ENCODE measurements at regions not wholly inside any gene's neighbourhood (a gene's known extent, or its start where the extent isn't known, plus 50 kb on each side); places are given as distances from the start of the nearest gene placed in this dataset.

DNA sequence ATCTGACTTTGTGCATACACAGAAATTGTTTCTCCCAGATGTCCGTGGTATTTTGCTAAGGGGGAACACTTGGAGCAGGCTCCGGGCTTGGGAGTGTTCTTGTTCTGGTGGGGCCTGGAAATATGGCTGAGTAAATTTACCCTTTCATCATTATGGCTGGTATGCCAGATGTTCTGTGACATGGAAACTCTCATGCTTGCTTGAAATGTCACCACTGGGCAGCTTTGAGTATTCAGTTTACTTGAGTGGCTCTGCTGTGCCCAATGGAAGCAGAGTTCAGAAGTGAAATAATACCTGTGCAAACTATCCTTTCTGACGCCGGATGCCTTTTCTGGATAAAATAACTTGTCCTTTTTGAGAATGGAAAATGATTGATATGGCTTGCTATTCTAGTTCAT, 283.6 kb upstream of the TPM1 start:
- Mint-ChIP-seq H3K36me3 (peaks cover 4% of the 10 kb centered on the region), H3K4me1 (peaks cover 12% of the 10 kb centered on the region), H3K27ac (no peak overlapping the region), H3K9me3 (no peaks in the 10 kb centered on the region), H3K27me3 (ENCODE audit: low read depth) (no peaks in the 10 kb centered on the region), H3K4me3 (no peak overlapping the region)
- no peak for DNase-seq (ENCODE audit: low spot score in 2 of 2, unreplicated experiment in 2 of 2)
- TF ChIP-seq, protein P1, sequence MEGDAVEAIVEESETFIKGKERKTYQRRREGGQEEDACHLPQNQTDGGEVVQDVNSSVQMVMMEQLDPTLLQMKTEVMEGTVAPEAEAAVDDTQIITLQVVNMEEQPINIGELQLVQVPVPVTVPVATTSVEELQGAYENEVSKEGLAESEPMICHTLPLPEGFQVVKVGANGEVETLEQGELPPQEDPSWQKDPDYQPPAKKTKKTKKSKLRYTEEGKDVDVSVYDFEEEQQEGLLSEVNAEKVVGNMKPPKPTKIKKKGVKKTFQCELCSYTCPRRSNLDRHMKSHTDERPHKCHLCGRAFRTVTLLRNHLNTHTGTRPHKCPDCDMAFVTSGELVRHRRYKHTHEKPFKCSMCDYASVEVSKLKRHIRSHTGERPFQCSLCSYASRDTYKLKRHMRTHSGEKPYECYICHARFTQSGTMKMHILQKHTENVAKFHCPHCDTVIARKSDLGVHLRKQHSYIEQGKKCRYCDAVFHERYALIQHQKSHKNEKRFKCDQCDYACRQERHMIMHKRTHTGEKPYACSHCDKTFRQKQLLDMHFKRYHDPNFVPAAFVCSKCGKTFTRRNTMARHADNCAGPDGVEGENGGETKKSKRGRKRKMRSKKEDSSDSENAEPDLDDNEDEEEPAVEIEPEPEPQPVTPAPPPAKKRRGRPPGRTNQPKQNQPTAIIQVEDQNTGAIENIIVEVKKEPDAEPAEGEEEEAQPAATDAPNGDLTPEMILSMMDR (IDR thresholded peaks at IDR 0.05; ENCODE audit: unreplicated experiment) = no peak

DNA sequence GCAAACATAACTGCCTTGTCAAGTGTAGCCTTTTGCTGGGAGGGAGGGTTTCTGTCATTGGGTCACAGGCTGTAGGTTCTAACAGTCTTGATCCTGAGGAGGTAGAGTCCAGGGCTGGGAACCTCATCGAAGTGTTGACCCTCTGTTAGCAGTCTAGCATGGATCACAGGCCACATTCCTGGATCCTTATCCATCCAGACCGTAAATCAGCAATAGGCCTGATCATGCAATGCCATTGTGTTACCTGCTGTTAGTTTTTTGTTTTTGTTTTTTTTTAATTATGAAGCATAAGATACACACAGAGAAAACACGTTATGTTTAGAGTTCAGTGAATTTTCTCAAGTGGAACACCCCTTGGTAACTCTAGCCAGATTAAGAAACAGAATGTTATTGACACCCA, 282.0 kb upstream of the TPM1 start:
- no peak for DNase-seq (ENCODE audit: low spot score in 2 of 2, unreplicated experiment in 2 of 2)
- Mint-ChIP-seq H3K4me1 (peaks cover 13% of the 10 kb centered on the region), H3K36me3 (peaks cover 6% of the 10 kb centered on the region), H3K4me3 (no peak overlapping the region), H3K27me3 (ENCODE audit: low read depth) (no peaks in the 10 kb centered on the region), H3K9me3 (no peaks in the 10 kb centered on the region), H3K27ac (no peak overlapping the region)
- TF ChIP-seq, protein P1 (IDR thresholded peaks at IDR 0.05; ENCODE audit: unreplicated experiment) = no peak

DNA sequence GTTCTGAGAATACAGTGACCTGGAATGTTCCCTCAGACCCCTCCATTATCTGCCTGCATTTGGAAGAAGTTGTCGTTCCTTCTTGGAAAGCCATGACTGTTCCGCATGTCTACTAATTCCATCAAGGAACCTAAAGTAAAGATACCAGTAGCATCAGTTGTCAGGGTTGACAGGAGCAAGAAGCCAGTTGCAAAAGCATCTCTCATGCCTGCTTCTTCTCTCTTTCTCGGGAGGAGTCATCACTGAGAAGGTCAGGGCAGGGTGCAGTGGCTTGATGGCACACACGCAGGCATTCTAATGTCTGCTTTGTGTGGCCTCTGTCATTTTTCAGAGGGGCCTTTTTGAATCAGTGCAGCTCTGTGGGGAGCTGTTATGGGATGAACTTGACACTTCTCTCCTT, 276.6 kb upstream of the TPM1 start:
- Mint-ChIP-seq H3K9me3 (no peaks in the 10 kb centered on the region), H3K4me1 (peaks cover 21% of the 10 kb centered on the region), H3K36me3 (peaks cover 7% of the 10 kb centered on the region), H3K27ac (no peak overlapping the region), H3K4me3 (no peak overlapping the region), H3K27me3 (ENCODE audit: low read depth) (no peaks in the 10 kb centered on the region)
- TF ChIP-seq, protein P1 (IDR thresholded peaks at IDR 0.05; ENCODE audit: unreplicated experiment) = no peak
- DNase-seq (ENCODE audit: low spot score in 2 of 2, unreplicated experiment in 2 of 2) = no peak

DNA sequence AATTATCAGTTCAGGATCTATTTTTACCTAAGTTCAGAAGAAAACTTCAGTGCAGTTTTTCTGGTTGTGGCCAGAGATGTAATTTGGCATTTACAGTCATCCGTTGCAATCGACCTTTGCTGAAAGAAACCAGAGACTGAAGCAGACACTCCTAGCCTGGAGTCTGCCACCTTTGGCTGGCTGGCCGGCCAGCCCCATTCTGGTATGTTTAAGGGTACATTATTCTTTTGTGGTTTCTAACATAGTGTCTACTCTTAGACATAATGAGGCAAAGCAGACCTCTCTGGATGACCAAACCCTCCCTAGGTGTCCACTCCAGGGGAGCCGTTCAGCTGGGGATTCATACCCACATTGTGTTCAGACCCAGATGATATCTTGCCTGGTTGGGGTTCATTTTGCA, 275.9 kb upstream of the TPM1 start:
- TF ChIP-seq, protein P1 (IDR thresholded peaks at IDR 0.05; ENCODE audit: unreplicated experiment) = no peak
- no peaks in the 10 kb centered on the region for H3K9me3 Mint-ChIP-seq
- peaks cover 25% of the 10 kb centered on the region for H3K4me1 Mint-ChIP-seq
- no peak overlapping the region for H3K27ac Mint-ChIP-seq
- no peak for DNase-seq (ENCODE audit: low spot score in 2 of 2, unreplicated experiment in 2 of 2)
- H3K36me3 Mint-ChIP-seq = peaks cover 7% of the 10 kb centered on the region
- no peak overlapping the region for H3K4me3 Mint-ChIP-seq
- no peaks in the 10 kb centered on the region for H3K27me3 Mint-ChIP-seq (ENCODE audit: low read depth)

DNA sequence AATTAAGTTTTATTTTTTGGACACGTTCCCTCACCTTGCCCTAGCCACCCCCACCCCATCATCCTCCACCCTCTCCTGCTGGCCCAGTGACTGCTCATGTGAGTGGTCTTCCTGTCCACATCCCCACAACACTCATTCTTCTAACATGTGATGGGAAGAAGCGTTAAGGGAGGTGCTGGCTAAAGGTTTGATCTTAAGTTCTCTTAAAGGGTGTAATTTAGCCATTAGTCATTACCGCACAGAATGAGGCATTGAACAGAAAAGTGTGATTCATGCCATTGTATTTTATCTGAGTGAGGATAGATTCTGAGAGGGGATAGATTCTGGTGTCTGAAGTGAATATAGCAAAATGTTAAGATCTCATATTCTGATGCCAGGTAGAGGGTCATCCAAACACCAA, 272.9 kb upstream of the TPM1 start:
- Mint-ChIP-seq H3K27me3 (ENCODE audit: low read depth) (no peaks in the 10 kb centered on the region), H3K36me3 (peaks cover 5% of the 10 kb centered on the region), H3K9me3 (no peaks in the 10 kb centered on the region), H3K27ac (no peak overlapping the region), H3K4me3 (no peak overlapping the region), H3K4me1 (peaks cover 25% of the 10 kb centered on the region)
- TF ChIP-seq, protein P1 (IDR thresholded peaks at IDR 0.05; ENCODE audit: unreplicated experiment) = no peak
- no peak for DNase-seq (ENCODE audit: low spot score in 2 of 2, unreplicated experiment in 2 of 2)

DNA sequence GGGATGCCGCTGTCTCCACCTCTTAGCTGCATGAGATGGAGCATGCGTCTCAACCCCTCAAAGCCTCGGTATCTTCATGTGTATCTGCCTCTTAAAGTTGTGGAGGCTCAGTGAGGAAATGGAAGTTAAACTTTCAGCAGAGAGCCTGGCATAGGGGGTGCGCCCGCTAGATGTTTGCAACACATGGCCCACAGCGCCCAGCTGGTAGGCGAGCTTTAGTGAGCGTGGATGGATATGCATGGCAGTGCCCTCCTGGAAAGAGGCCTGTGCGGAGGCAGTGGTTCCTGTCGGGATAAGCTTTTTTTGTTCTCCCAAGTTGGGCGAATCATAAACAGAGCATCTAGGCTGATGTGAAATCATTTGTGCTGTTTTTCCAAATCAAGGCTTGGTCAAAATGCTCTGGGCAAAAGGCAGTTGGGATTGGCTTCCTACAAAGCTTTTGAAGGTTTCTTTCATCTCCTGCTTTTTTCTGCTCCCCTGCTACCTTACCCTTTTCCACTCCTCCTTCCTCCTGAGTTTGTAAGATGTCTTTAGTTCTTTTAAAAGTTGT, 272.4 kb upstream of the TPM1 start:
- Mint-ChIP-seq H3K36me3 (peaks cover 6% of the 10 kb centered on the region), H3K27me3 (ENCODE audit: low read depth) (no peaks in the 10 kb centered on the region), H3K27ac (no peak overlapping the region), H3K4me1 (peaks cover 25% of the 10 kb centered on the region), H3K4me3 (no peak overlapping the region), H3K9me3 (no peaks in the 10 kb centered on the region)
- no peak for DNase-seq (ENCODE audit: low spot score in 2 of 2, unreplicated experiment in 2 of 2)
- TF ChIP-seq, protein P1 (IDR thresholded peaks at IDR 0.05; ENCODE audit: unreplicated experiment) = no peak
